Limb (tissue), 2 donors: ENCODE measurements at regions not wholly inside any gene's neighbourhood (a gene's known extent, or its start where the extent isn't known, plus 50 kb on each side); places are given as distances from the start of the nearest gene placed in this dataset.
"Not testable (repeated sequence)": the region's sequence is repeated elsewhere in the genome, so short reads cannot be mapped to it uniquely, and the experiment has no call there.

Source experiments
- DNase-seq, 2 donors: peaks; one replicate each; pipeline ENCODE4 v3.0.0-alpha.2; 2016; ENCODE audit errors: extremely low spot score in 2 of 2

DNA sequence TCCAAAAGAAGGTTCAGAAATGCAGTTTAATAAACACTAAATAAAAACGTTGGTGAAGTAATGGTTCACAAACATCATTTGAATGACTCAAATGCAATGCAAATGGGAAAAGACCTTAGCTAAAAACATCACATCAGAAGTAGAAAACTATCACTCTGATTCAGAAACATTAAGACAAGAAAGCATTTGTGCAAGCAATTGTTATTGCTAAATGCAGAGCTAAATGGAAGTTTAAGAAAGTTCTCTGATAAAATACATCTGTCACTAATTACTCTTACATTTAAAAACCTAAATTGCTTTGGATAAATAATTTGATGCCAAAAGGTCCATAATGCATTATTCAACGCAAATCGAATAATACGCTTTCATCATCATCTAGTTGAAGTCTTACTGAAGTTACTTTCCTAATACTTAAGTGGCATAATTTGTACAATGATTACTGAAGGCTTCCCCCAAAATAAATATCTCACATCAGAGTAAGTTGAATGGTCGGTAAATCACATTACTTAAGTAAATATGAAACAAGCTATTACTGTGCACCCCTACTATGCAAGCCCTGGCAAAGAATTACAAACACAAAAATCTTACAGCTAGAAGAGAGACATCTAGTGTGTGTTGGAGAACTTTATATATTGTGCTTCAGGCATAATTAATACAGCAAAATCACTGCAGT, 105.7 kb upstream of the KCTD1 start:
- DNase-seq = no peak

- DNase-seq = no peak
Observed at GRCh38 chr18:26652501-26652900, 104.1 kb upstream of the KCTD1 start.

DNA sequence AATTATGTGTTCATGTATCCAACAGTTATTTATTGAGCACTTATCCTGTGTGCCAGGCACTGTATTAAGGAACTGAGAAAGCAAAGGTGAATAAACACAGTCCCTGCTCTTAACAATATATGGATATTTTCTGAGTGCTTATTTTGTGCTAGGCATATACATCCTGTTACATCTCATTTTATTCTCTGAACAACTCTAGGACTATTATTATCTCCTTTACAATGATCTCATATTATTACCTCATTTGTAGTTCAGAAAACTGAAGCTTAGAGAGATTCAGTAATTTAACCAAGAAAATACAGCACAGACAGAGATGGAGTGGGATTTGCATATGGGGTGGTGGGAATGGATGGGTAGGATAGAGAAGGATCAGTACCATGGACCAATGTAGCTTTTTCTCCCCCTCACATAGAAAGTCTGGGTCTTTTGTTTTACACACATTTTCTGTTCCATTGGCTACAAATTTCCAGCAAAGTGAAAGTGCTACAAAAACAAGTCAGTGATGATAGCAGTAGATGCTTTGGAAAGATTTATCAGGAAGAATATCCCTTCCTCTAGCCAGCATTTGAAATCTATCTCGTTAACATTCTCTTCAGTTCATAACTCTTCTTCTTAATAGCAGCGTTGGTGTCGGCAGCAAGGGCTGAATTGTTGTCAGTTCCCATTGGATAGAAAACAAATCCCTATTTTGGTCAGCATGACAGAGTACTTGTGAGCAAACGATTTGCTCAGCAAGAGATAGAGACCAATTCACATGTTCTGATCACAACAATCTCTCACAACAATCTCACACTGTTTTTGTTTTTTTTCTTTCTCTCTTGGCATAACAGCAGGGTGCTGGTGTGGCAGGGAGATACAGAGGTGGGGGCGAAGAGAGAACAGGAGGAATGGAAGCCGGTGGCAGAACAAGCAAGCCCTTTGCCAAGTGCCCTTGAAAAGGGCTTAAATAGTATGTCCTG, 102.2 kb upstream of the KCTD1 start:
- DNase-seq = no peak

DNA sequence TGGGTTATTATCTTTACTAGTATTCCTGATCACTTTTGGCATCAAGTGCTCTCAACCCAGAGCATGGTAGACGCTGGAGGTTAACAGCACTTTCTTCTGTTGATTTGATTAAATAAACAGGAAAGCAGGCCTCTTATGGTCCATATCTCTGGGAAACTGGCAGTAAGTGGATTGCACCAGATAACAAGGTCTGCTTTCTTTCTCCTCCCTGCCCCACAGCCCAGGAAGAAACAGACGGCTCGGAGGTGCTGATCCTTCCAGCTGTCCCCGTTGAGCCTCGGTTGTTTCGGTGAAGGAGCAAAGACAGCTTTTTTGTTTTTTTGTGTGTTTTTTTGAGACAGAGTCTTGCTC, 100.8 kb upstream of the KCTD1 start:
- DNase-seq = no peak

GRCh38 chr18:26648509-26649192, 100.3 kb upstream of the KCTD1 start:
- DNase-seq = no peak

DNA sequence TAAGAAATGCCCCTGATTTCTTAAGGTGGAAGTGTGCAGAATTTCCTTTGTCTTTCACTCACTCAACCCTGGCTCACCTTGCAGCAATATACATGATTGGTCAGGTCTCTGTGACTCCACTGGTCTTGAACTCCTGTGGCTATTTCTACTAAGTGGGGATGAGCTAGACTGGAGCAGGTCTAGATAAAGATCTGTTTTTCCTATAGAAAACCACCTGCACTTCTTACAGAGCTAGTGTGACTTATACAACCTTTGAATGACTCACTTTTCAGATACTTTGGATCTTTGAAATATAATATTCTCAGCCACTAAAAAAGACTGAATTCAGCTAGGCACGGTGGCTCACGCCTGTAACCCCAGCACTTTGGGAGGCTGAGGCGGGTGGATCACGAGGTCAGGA, 98.5 kb upstream of the KCTD1 start:
- DNase-seq = no peak

DNA sequence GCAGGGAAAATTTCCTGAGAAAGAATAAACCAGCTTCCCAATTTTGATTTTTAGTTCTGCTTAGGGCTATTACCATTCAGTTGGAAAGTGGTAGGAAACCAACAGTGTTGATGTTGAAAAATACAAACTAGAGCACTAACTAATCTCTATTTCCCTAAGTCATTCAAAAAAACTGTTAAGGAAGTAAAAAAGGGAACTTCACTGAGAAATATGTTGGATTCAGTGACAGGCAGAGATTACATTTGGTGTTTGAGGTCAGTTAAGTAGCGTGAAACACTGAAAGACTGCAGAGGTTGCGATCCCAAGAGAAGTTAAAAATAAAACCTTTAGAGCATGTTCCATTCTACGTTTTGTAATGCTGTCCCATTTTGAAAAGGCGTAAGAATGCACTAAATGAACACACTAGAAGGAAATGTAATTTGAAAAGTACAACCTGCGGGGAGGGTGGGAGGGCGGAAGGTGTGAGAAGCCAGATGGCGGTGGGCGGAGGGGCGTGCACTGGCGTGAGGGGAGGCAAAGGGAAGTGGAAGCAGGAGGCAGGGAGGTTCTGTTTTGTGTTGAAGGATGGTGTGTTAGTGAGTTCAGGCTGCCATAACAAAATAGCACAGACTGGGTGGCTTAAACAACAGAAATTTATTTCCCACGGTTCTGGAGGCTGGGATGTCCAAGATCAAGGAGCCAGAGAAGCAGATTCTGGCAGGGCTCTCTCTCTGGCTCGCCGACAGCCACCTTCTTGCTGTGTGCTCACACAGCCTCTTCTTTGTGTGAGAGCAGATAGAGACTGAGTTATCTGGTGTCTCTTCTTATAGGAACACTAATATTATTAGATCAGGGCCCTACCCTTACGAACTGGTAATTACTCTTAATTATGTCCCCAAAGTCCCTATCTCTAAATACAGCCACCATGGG, 94.3 kb upstream of the KCTD1 start:
- DNase-seq = no peak

DNA sequence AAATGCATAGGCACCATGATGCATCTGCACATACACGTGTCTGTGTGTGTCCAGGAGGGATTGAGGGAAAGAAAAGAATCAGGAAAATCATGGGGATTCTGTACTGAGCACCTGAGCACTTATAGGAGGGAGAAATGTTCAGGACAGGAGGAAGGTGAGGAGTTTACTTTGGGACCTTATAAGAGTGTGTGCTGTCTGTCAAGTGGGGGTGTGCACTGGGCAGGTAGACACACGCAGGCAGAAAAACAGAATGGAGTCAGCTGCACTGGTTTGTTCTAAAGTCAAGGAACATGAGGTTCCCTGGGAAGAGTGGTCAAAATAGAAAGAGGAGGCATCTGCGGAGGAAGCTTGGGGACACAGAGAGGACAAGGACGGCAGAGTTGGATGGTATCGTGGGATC, 92.2 kb upstream of the KCTD1 start:
- no peak for DNase-seq

GRCh38 chr18:26639149-26639548, 90.8 kb upstream of the KCTD1 start:
- no peak for DNase-seq

DNA sequence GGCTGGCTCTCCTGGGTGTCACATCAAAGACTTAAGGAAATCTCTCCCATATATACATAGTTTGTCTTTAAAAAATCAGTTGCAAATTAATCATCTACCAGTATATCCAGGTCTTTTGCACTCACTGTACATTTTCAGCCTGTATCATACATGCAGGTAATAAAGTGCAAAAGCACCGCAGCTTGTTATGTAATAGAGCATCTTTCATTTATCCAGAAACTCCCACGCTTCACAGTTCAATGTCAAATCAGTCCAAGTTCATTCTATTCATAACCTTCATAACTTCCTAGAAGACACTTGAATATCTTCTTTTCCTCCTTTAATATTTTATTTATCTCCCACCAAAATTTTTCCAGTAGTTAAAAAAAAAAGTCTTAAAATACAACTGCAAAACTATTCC, 89.6 kb upstream of the KCTD1 start:
- DNase-seq = no peak

DNA sequence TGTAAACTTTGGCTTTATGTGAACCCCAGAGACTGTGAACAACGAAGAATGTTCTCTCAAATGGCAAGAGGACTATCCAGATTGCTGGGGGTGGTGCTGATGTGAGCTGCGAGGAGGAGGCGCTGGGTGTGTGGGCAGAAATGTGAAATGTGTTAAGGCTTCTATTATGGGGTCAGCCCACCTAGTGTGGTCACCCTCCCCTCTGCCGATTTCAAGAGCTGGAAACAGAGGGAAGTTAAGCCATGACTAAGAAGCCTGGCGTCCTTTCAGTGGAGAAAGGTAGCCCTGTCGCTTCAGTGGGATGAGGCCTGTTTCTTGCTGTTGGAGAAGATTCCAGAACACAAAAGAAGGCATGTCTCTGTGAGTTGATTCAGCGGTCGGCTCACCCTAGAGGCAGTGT, 89.0 kb upstream of the KCTD1 start:
- DNase-seq = no peak

GRCh38 chr18:26635466-26635865, 87.1 kb upstream of the KCTD1 start:
- no peak for DNase-seq

- no peak for DNase-seq
Observed at GRCh38 chr18:26634631-26635030, 86.3 kb upstream of the KCTD1 start.

GRCh38 chr18:26631135-26631534, 82.8 kb upstream of the KCTD1 start:
- no peak for DNase-seq

DNA sequence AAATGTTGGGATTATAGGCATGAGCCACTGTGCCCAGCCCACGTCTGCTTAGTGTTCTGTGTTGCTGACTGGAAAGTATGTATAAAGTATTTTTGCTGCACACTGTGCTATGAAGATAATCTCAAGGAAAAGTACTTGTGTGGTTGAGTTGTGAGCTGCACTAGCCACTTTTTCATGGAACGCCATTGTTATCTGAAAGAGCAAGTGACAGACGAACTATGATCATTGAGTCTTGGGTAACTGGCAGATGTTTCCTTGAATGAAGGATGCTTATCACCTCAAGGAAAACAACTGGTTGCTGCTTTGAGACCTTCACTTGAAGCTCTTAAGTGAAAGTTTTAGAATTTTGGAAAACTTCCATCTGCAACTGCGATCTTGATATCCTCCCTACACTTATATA, 82.2 kb upstream of the KCTD1 start:
- no peak for DNase-seq

DNA sequence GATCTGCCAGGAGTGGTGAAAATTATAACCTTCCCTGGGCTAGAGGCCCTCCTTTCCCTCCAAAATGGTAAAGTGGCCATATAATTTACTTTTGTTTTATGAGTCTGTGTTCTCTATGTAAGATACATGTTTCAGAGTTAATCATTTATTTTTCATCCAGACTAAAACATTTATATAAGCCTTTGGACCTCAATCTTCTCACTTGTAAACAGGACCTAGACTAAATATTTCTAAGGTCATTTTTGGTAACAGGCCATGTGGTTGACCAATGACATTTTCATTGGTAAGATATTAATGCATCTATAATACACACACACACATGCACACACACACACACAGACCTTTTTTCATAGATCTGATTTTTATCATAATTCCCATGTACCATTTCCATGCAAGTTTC, 79.7 kb upstream of the KCTD1 start:
- DNase-seq = no peak

DNA sequence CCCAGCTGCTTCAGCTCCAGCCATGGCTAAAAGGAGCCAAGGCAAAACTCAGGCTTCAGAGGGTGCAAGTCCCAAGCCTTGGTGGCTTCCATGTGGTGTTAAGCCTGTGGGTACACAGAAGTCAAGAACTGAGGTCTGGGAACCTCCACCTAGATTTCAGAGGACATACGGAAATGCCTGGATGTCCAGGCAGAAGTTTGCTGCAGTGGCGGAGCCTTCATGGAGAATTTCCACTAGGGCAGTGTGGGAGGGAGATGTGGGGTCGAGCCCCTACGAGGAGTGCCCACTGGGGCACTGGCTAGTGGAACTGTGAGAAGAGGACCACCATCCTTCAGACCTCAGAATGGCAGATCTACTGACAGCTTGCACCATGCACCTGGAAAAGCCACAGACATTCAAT, 76.1 kb upstream of the KCTD1 start:
- DNase-seq = no peak

GRCh38 chr18:26623314-26623713, 75.0 kb upstream of the KCTD1 start:
- not testable (repeated sequence) for DNase-seq

- DNase-seq = peak in 1 of 2 donors; percentile 43
Observed at GRCh38 chr18:26621161-26622026, 73.0 kb upstream of the KCTD1 start.

DNA sequence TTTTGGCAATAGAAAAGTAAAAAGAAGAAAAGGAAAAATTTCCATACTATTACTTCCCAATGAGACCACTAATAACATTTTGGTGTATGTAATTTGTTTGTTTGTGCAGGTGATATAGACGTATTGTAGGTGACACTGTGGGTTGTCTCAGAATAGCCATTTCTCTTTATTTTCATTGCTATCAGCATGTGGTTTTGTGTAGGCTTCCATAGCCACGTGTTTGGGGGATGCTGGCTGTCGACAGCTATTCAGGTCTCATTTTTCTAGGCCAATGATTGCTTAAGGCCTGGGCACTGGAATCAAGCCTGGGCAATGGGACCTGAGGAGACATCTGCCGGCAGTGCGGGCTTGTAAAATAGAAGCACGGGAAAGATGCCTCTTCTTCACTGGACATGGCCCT, 71.0 kb upstream of the KCTD1 start:
- no peak for DNase-seq
